ENCODE measurements at regions not wholly inside any gene's neighbourhood (a gene's known extent, or its start where the extent isn't known, plus 50 kb on each side); places are given as distances from the start of the nearest gene placed in this dataset.
A peak's percentile ranks its signal among the peaks of the same experiment; 100 is the strongest.

- intact Hi-C loops (cut with DNase I): loop anchor here in 3 of 10 donors (5.0 to 10.0 kb wide), 3 partner anchors 81 to 117 kb away; partner anchors contain the start of gene ZMIZ1 (in 1 of the 3)
- no peak for TF ChIP-seq CTCF (IDR thresholded peaks at IDR 0.05)
- Histone ChIP-seq H3K9me3 (no peaks in the 10 kb centered on the region), H3K36me3 (no peaks in the 10 kb centered on the region), H3K27me3 (no peaks in the 10 kb centered on the region), H3K4me1 (peaks cover 0 to 20% (median 4%) of the 10 kb centered on the region in 9 donors), H3K27ac (no peak overlapping the region), H3K4me3 (no peak overlapping the region)
- ATAC-seq (peak in 4 of 8 donors; percentile 2 to 39 (median 16)), DNase-seq (no peak)
- 74 to 75% methylated on average over 6 of the region's 6 CpGs for WGBS, 2 donors
Observed at GRCh38 chr10:78981257-78981969, 87.4 kb upstream of the ZMIZ1 start.

- 68 to 73% methylated on average over 4 of the region's 4 CpGs for WGBS, 2 donors
- no peak for TF ChIP-seq CTCF (IDR thresholded peaks at IDR 0.05)
- peak; percentile 46 to 86 (median 66) for ATAC-seq
- intact Hi-C loops (cut with DNase I): loop anchor here in 3 of 10 donors (5.0 to 10.0 kb wide), 3 partner anchors 80 to 117 kb away; partner anchors contain the start of gene ZMIZ1 (in 1 of the 3)
- H3K4me1 ChIP-seq: peaks cover 0 to 20% (median 4%) of the 10 kb centered on the region in 9 donors
- no peak overlapping the region for H3K27ac ChIP-seq
- peak; percentile 52 to 71 for DNase-seq
- no peaks in the 10 kb centered on the region for H3K27me3 ChIP-seq
- H3K4me3 ChIP-seq: no peak overlapping the region
- no peaks in the 10 kb centered on the region for H3K9me3 ChIP-seq
- no peaks in the 10 kb centered on the region for H3K36me3 ChIP-seq
Observed at GRCh38 chr10:78981970-78982281, 86.8 kb upstream of the ZMIZ1 start.

GRCh38 chr10:78982726-78983125 lies 86.0 kb upstream of the ZMIZ1 start:
- DNase-seq (no peak), ATAC-seq (no peak)
- Histone ChIP-seq H3K4me1 (peaks cover 0 to 14% (median under 1%) of the 10 kb centered on the region in 9 donors), H3K9me3 (no peaks in the 10 kb centered on the region), H3K27ac (no peak overlapping the region), H3K4me3 (no peak overlapping the region), H3K36me3 (no peaks in the 10 kb centered on the region), H3K27me3 (no peaks in the 10 kb centered on the region)
- intact Hi-C loops (cut with DNase I): loop anchor here in 3 of 10 donors (5.0 to 10.0 kb wide), 3 partner anchors 80 to 118 kb away; partner anchors contain the start of gene ZMIZ1 (in 1 of the 3)
- WGBS, 2 donors: 84 to 85% methylated on average over 6 of the region's 6 CpGs
- TF ChIP-seq CTCF (IDR thresholded peaks at IDR 0.05): no peak

GRCh38 chr10:78983608-78984007 lies 85.2 kb upstream of the ZMIZ1 start:
- intact Hi-C loops (cut with DNase I): loop anchor here in 3 of 10 donors (5.0 to 10.0 kb wide), 3 partner anchors 79 to 119 kb away; partner anchors contain the start of gene ZMIZ1 (in 1 of the 3)
- no peak for DNase-seq
- no peak for TF ChIP-seq CTCF (IDR thresholded peaks at IDR 0.05)
- Histone ChIP-seq H3K9me3 (no peaks in the 10 kb centered on the region), H3K4me1 (peaks cover 0 to 13% (median 0%) of the 10 kb centered on the region in 9 donors), H3K4me3 (no peak overlapping the region), H3K27ac (no peak overlapping the region), H3K27me3 (no peaks in the 10 kb centered on the region), H3K36me3 (no peaks in the 10 kb centered on the region)
- WGBS, 2 donors: 83 to 92% methylated on average over 4 of the region's 4 CpGs
- ATAC-seq: no peak
